ENCODE measurements at regions not wholly inside any gene's neighbourhood (a gene's known extent, or its start where the extent isn't known, plus 50 kb on each side); places are given as distances from the start of the nearest gene placed in this dataset.
A peak's percentile ranks its signal among the peaks of the same experiment; 100 is the strongest.
"Not testable (repeated sequence)": the region's sequence is repeated elsewhere in the genome, so short reads cannot be mapped to it uniquely, and the experiment has no call there.

DNA sequence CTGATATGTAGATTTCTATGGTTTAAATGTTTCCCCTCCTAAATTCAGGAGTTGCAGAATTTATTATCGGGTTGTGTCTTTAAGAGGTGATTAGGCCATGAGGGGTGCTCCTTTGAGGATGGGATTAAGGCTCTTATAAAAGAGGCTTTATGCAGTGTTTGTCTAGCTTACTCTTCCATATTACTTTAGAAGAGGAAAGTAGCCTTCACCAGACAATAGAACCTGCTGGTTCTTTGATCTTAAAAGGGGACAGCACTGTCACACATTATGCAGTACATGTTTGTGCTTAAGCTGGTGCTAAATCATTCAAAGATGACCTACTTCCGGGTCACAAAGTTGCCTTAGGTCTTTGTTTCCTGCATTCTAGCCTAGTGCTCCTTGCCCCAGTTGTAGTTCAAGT lies 81.0 kb downstream of the CPXCR1 start:
- no peak for DNase-seq (ENCODE audit: low read depth, low spot score)

DNA sequence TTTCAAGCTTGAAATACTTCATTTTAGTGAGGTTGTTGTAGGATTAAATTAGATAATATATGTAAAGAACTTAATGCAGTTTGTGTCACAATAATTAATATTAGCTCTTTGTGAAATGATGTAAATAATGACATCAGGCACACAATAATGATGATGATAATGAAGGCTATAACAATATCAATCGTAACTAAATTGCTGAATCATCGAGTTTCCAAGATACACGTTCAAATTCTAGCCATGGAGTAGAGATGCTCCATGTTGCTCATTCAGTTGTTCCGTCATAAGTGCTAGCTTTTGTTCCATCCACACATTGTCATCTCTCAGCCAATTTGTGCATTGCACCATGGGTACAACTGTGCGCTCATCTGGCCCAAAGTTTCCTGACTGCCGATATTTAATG lies 83.1 kb downstream of the CPXCR1 start:
- no peak for DNase-seq (ENCODE audit: low read depth, low spot score)

- DNase-seq (ENCODE audit: low read depth, low spot score): peak; percentile 81
Observed at GRCh38 chrX:88837721-88838120, 90.7 kb downstream of the CPXCR1 start.

GRCh38 chrX:88838392-88838791 lies 91.4 kb downstream of the CPXCR1 start:
- no peak for DNase-seq (ENCODE audit: low read depth, low spot score)

- not testable (repeated sequence) for DNase-seq (ENCODE audit: low read depth, low spot score)
Observed at GRCh38 chrX:88843841-88844240, 96.8 kb downstream of the CPXCR1 start.

GRCh38 chrX:88853925-88854324 lies 106.9 kb downstream of the CPXCR1 start:
- no peak for DNase-seq (ENCODE audit: low read depth, low spot score)

GRCh38 chrX:88863726-88864125 lies 116.7 kb downstream of the CPXCR1 start:
- no peak for DNase-seq (ENCODE audit: low read depth, low spot score)

DNA sequence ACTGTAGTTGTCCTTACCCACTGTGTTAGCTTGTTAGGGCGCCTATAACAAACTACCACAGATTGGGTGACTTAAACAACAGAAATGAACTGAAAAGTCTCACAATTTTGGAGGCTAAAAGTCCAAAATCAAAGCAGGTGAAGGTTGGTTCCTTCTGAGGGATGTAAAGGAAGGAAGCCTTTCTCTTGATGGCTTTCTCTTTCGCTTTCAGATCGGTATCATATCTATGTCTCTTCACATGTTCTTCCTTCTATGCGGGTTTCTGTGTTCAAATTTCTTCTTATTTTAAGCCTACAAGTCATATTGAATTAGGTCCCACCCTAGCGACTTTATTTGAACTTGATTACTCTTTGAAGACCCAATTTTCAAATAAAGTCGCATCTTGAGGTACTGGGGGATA lies 118.6 kb downstream of the CPXCR1 start:
- no peak for DNase-seq (ENCODE audit: low read depth, low spot score)

- DNase-seq (ENCODE audit: low read depth, low spot score): no peak
Observed at GRCh38 chrX:88881536-88881935, 134.5 kb downstream of the CPXCR1 start.

GRCh38 chrX:88883200-88883599 lies 136.2 kb downstream of the CPXCR1 start:
- DNase-seq (ENCODE audit: low read depth, low spot score): no peak

DNA sequence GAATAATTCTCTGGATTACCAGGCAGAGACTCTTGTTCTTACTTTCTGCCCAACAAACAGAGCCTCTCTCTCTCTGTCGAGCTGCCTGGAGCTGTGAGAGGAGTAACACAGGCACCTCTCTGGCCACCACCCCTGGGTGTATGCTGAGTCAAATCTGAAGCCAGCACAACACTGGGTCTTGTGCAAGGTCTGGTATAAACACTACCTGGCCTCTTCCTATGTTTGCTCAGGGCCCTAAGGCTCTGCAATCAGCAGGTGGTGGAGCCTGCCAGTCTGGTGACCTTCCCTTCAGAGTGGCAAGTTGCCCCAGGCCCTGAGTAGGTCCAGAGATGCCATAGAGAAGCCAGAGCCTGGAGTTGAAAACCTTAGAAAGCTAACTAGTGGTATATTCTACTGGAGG lies 139.9 kb downstream of the CPXCR1 start:
- DNase-seq (ENCODE audit: low read depth, low spot score): peak; percentile 70

DNA sequence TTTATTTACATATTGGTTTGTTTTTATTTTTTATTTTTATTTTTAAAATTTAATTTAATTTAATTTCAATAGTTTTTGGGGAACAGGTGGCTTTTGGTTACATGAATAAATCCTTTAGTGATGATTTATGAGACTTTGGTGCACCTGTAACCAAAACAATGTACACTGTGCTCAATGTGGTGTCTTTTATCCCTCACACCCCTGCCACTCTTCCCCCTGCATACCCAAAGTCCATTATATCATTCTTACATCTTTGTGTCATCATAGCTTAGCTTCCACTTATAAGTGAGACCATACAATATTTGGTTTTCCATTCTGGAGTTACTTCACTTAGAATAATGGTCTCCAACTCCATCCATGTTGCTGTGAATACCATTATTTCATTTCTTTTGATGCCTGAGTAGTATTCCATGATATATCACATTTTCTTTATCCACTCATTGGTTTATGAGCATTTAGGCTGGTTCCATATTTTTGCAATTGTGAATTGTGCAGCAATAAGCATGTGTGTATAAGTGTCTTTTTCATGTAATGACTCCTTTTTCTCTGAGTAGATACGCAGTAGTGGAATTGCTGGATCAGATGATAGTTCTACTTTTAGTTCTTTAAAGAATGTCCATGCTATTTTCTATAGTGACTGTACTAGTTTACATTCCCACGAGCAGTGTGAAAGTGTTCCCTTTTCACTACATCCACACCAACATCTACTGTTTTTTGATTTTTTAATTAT lies 157.1 kb downstream of the CPXCR1 start:
- DNase-seq (ENCODE audit: low read depth, low spot score): no peak

- DNase-seq (ENCODE audit: low read depth, low spot score): no peak
Observed at GRCh38 chrX:88908056-88908455, 161.0 kb downstream of the CPXCR1 start.

DNA sequence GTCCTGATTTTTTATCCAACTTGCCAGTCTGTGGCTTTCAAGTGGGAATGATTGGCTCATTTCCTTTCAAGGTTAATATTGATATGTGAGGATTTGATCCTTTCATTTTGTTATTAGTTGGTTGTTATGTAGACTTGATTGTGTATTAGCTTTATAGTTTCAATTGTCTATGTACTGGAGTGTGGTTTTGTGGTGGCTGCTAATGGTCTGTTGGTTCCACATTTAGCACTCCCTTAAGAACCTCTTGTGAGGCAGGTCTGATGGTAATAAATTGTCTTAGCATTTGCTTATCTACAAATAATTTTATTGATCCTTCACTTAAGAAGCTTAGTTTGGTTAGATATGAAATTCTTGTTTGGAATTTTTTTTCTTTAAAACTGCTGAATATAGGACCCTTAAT lies 190.6 kb downstream of the CPXCR1 start:
- no peak for DNase-seq (ENCODE audit: low read depth, low spot score)

GRCh38 chrX:88940904-88941303 lies 193.9 kb downstream of the CPXCR1 start:
- no peak for DNase-seq (ENCODE audit: low read depth, low spot score)

GRCh38 chrX:88944661-88945060 lies 197.6 kb downstream of the CPXCR1 start:
- DNase-seq (ENCODE audit: low read depth, low spot score): peak; percentile 6

GRCh38 chrX:88956059-88956458 lies 209.0 kb downstream of the CPXCR1 start:
- DNase-seq (ENCODE audit: low read depth, low spot score): peak; percentile 40

- no peak for DNase-seq (ENCODE audit: low read depth, low spot score)
Observed at GRCh38 chrX:88977835-88978234, 230.8 kb downstream of the CPXCR1 start.

DNA sequence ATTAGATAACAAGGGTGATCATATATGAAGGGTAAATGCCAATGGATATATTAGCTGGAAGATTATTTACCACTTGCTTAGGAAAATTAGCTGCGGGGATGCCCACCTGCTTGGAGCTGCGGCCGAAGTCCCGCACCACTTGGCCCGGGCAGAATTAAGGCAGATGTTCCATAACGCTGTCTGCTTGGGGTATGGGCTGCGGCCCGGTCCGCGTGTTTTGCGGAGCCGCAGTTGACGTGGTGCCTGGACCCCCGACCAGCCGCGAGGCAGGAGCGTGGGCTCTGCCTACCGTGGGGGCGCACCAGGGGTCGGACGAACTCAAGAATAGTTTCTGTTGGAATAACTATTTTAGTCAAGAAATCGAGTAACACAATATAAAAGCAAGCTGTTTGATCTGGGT lies 235.2 kb downstream of the CPXCR1 start:
- peak; percentile 6 for DNase-seq (ENCODE audit: low read depth, low spot score)

DNA sequence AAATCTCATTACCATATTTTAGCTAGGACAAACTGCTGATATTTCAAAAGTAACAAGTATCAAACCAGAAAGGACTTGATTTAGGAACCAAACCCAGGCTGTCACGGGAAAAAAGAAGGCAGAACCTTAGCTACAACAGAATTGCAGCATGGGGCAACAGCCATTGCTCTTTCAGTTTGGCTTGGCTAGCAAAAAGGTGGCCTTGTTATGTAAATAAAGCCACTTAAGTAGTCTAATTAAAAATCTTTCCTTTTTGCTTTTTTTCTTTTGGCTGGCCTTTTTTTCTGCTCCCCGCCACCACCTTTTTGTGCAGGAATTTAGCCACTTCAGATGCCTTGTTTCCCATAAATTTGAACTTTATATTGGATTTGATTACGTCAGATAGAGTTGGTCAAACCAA lies 235.9 kb downstream of the CPXCR1 start:
- peak; percentile 65 for DNase-seq (ENCODE audit: low read depth, low spot score)

DNA sequence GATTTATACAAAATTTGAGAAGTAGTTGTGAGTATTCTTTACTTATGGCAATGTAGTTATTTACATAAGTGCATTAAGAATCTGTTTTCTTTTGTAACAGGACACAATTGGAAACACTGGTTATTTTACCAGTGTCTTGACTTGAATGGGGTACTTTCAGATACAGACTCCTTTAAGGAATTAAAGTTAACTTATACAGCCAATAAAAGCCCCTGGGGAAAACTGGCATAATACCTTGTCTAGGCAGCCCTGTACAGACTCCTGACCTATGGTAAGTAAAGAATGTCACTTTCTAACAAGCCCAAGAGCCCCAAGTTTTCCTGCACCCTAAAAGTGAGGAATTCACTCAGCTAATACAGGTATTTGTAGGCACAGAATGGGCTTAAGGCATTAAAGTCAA lies 241.8 kb downstream of the CPXCR1 start:
- DNase-seq (ENCODE audit: low read depth, low spot score): no peak

DNA sequence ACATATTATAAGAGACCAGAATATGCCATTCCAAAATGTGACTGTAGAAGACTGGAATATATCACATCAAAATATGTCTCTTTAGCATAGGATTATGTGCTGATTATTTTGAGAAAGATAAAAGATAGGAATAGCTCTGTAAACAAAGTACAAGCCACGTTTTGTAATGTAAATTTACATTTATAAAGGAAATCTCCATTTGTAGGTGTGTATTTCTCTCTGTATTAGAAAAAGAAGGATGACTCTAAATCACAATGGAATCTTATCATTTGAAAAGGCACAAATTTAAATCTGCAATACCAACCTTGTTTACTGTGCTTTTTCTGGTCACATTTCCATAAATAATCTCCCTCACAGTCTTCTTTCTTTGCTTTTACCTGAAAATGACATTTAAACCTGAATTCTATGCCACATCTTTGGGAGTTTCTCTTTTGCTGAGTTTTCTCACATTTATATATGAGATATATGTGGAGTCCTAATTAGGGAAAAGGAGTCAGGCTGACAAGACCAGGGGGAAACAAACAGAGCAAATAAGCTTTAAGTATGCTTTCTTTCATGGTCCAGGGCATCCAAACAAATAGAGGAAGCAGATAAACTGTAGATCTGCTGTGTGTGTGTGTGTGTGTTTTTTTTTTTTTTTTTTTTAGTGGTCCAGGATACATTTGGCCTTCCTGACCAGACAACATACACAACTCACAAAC lies 244.0 kb downstream of the CPXCR1 start:
- peak; percentile 22 for DNase-seq (ENCODE audit: low read depth, low spot score)

GRCh38 chrX:88991583-88992132 lies 244.6 kb downstream of the CPXCR1 start:
- DNase-seq (ENCODE audit: low read depth, low spot score): peak; percentile 8
